Smooth muscle cell (in vitro differentiated cells): ENCODE measurements at regions not wholly inside any gene's neighbourhood (a gene's known extent, or its start where the extent isn't known, plus 50 kb on each side); places are given as distances from the start of the nearest gene placed in this dataset.

ENCODE experiments used
- DNase-seq: peaks from one replicate; lab custom pipeline; 2025; ENCODE audit not compliant: unreplicated experiment; lab: John Stamatoyannopoulos, UW
- H2AFZ ChIP-seq: fragments of 200-600 bp; sonication (generic); 2 replicates; pipeline ENCODE4 v1.6.0; 2016; ENCODE audit warnings: antibody characterized with exemption, low read depth, mild to moderate bottlenecking
- H3F3A ChIP-seq: fragments of 200-600 bp; sonication (generic); 2 replicates; pipeline ENCODE4 v1.6.0; 2017; ENCODE audit warnings: antibody characterized with exemption, low read depth
- H3K27ac ChIP-seq: fragments of 200-600 bp; sonication (generic); 2 replicates; pipeline ENCODE4 v1.5.1; 2016; ENCODE audit warnings: low read depth, mild to moderate bottlenecking
- H3K27me3 ChIP-seq: fragments of 200-600 bp; sonication (generic); 2 replicates; pipeline ENCODE4 v1.6.1; 2016; ENCODE audit warnings: low read depth, mild to moderate bottlenecking
- H3K36me3 ChIP-seq: fragments of 200-600 bp; sonication (generic); 2 replicates; pipeline ENCODE4 v1.5.1; 2016; ENCODE audit warnings: low read depth
- H3K4me1 ChIP-seq: fragments of 200-600 bp; sonication (generic); 2 replicates; pipeline ENCODE4 v1.5.1; 2016; ENCODE audit warnings: low read depth
- H3K4me2 ChIP-seq: fragments of 200-600 bp; sonication (generic); 2 replicates; pipeline ENCODE4 v1.6.0; 2016; ENCODE audit warnings: mild to moderate bottlenecking
- H3K4me3 ChIP-seq: fragments of 200-600 bp; sonication (generic); 2 replicates; pipeline ENCODE4 v1.5.1; 2016; ENCODE audit warnings: mild to moderate bottlenecking
- H3K79me2 ChIP-seq: fragments of 200-600 bp; sonication (generic); 2 replicates; pipeline ENCODE4 v1.6.0; 2016; ENCODE audit warnings: low read depth, mild to moderate bottlenecking
- H3K9ac ChIP-seq: fragments of 200-600 bp; sonication (generic); 2 replicates; pipeline ENCODE4 v1.6.0; 2016; ENCODE audit warnings: low read depth
- H3K9me3 ChIP-seq: fragments of 200-600 bp; sonication (generic); replicated peaks from 2 replicates; pipeline ENCODE4 v1.5.1; 2016; ENCODE audit warnings: low read depth
- H4K20me1 ChIP-seq: fragments of 200-600 bp; sonication (generic); 2 replicates; pipeline ENCODE4 v1.6.0; 2016; ENCODE audit warnings: low read depth
- WGBS: methylation state at CpG from one replicate; pipeline ENCODE4 v1.1.7; 2016; ENCODE audit warnings: low lambda C conversion rate; 5-methylcytosine and 5-hydroxymethylcytosine counted together
- TF ChIP-seq, protein P1 (sequence below): fragments of 200-600 bp; sonication (generic); IDR thresholded peaks from 2 replicates; pipeline ENCODE4 v1.5.1; 2017; ENCODE audit warnings: borderline replicate concordance, mild to moderate bottlenecking, antibody characterized with exemption; ENCODE audit not compliant: insufficient read depth, poor library complexity, severe bottlenecking

DNA sequence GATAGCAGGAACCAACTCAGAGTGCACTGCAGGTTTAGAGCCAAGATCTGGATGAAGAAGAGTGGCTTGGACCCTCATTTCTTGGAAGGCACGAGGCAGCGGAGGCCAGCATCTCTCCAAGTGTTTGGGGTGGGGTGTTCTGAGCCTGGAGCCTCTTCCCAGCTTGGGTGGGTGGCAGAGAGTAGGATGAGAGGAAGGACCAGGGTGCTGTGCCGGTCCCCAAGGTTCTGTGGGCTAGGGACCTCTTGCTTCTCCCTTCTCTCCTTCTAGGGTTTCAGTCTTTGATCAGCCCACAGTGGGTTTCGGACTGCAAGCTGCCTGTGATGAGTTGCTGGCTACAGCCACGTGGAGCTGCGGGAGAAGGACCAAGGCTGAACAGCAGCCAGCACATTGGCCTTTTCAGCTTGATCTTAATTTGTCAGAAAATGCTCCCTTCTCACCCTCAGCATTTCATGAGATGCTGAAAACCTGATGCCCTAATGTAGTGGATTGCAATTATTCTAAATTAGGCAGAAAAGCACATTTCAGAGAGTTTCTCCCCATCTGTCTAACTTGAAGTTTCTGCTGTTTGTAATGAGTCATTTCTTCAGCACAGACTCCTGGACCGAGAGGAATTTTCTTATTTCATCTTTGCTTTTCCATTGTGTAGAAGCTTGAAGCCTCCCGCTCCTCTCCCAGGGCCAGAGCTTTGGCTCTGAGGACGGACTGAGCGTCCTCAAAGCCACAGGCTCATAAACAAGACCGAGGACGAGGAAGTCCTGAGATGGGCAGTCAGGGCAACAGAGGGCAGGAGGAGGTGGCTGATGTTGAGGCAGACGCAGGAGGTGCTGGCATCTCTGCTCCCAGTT, 99.1 kb upstream of the HDAC4 start:
- H4K20me1 ChIP-seq: no peaks in the 10 kb centered on the region
- 64% methylated on average over 13 of the region's 13 CpGs for WGBS
- H3K27me3 ChIP-seq: no peaks in the 10 kb centered on the region
- H3K36me3 ChIP-seq: no peaks in the 10 kb centered on the region
- H2AFZ ChIP-seq: no peak overlapping the region
- TF ChIP-seq, protein P1, sequence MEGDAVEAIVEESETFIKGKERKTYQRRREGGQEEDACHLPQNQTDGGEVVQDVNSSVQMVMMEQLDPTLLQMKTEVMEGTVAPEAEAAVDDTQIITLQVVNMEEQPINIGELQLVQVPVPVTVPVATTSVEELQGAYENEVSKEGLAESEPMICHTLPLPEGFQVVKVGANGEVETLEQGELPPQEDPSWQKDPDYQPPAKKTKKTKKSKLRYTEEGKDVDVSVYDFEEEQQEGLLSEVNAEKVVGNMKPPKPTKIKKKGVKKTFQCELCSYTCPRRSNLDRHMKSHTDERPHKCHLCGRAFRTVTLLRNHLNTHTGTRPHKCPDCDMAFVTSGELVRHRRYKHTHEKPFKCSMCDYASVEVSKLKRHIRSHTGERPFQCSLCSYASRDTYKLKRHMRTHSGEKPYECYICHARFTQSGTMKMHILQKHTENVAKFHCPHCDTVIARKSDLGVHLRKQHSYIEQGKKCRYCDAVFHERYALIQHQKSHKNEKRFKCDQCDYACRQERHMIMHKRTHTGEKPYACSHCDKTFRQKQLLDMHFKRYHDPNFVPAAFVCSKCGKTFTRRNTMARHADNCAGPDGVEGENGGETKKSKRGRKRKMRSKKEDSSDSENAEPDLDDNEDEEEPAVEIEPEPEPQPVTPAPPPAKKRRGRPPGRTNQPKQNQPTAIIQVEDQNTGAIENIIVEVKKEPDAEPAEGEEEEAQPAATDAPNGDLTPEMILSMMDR: no peak
- H3K4me2 ChIP-seq: no peak overlapping the region
- H3K9ac ChIP-seq: no peak overlapping the region
- H3K27ac ChIP-seq: no peak overlapping the region
- no peaks in the 10 kb centered on the region for H3K9me3 ChIP-seq
- H3K4me1 ChIP-seq: no peaks in the 10 kb centered on the region
- H3F3A ChIP-seq: no peaks in the 10 kb centered on the region
- H3K4me3 ChIP-seq: no peak overlapping the region
- DNase-seq: no peak
- H3K79me2 ChIP-seq: no peaks in the 10 kb centered on the region

DNA sequence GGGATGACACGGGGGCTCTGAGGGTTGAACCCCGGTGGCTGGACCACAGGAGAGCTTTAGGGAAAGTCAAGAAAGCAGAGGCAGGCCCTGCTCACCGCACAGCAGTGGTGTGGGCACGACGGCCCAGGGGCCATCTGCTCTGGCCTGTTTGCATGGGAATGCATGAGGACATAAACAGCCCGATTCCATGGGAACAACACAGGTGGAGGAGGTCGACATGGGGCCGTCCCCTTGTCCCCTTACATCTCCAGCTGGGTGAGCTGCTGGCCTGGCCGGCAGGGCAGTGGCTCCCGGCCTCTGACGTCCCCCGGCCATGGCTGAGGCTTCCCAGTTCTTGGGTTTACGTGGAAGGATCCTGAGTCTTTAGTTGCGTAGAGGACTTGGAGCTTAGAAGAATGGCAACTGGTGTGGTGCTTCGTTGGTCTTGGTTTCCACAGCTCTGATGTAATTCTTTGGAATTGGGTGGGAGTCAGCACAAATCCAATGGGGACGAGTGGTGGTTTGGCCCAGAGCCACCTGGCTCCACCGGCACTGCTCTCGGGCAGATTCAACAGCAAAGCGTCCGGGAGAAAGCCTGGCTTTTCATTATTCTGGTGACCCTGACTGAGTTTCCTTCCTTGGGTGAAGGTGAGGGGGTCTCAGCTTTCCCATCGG, 98.3 kb upstream of the HDAC4 start:
- Histone ChIP-seq H3K27me3 (no peaks in the 10 kb centered on the region), H3K4me2 (no peak overlapping the region), H3F3A (no peaks in the 10 kb centered on the region), H3K4me3 (no peak overlapping the region), H4K20me1 (no peaks in the 10 kb centered on the region), H3K27ac (no peak overlapping the region), H3K9me3 (no peaks in the 10 kb centered on the region), H3K79me2 (no peaks in the 10 kb centered on the region), H3K36me3 (no peaks in the 10 kb centered on the region), H3K4me1 (no peaks in the 10 kb centered on the region), H2AFZ (no peak overlapping the region), H3K9ac (no peak overlapping the region)
- no peak for DNase-seq
- TF ChIP-seq, protein P1: no peak
- WGBS: 76% methylated on average over 21 of the region's 21 CpGs

DNA sequence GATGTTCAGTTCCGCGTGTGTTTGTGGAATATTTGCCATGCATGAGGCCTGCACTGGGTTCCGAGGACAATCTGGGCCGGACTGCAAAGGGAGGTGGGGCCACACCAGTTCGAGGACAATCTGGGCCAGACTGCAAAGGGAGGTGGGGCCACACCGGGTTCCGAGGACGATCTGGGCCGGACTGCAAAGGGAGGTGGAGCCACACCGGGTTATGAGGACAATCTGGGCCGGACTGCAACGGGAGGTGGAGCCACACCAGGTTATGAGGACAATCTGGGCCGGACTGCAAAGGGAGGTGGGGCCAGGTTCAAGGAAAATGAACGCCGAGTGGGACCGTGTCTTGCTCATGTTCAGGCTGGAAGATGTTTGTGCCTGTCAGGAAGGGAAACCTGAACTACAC, 97.8 kb upstream of the HDAC4 start:
- no peaks in the 10 kb centered on the region for H3K9me3 ChIP-seq
- WGBS: 88% methylated on average over 16 of the region's 16 CpGs
- no peak overlapping the region for H3K4me3 ChIP-seq
- H3K27me3 ChIP-seq: no peaks in the 10 kb centered on the region
- TF ChIP-seq, protein P1: no peak
- H3F3A ChIP-seq: no peaks in the 10 kb centered on the region
- no peak overlapping the region for H3K9ac ChIP-seq
- H2AFZ ChIP-seq: no peak overlapping the region
- H3K4me1 ChIP-seq: no peaks in the 10 kb centered on the region
- no peaks in the 10 kb centered on the region for H4K20me1 ChIP-seq
- no peak for DNase-seq
- H3K79me2 ChIP-seq: no peaks in the 10 kb centered on the region
- H3K27ac ChIP-seq: no peak overlapping the region
- no peak overlapping the region for H3K4me2 ChIP-seq
- no peaks in the 10 kb centered on the region for H3K36me3 ChIP-seq
